GM04504 (cell line): ENCODE measurements at regions not wholly inside any gene's neighbourhood (a gene's known extent, or its start where the extent isn't known, plus 50 kb on each side); places are given as distances from the start of the nearest gene placed in this dataset.

Experiments
- DNase-seq: peaks from one replicate; pipeline ENCODE4 v3.0.0-alpha.2; 2012; ENCODE audit warnings: low read depth

- DNase-seq: no peak
Measured at GRCh38 chr1:184322253-184322652, 64.6 kb upstream of the C1orf21 start.

- DNase-seq: no peak
Measured at GRCh38 chr1:184324972-184325371, 61.9 kb upstream of the C1orf21 start.

- DNase-seq: no peak
Measured at GRCh38 chr1:184326278-184326677, 60.6 kb upstream of the C1orf21 start.

GRCh38 chr1:184329245-184329953 lies 57.4 kb upstream of the C1orf21 start:
- no peak for DNase-seq

GRCh38 chr1:184329962-184330868 lies 56.6 kb upstream of the C1orf21 start:
- no peak for DNase-seq

GRCh38 chr1:184330875-184331274 lies 56.0 kb upstream of the C1orf21 start:
- no peak for DNase-seq
